Neural progenitor cell (in vitro differentiated cells): ENCODE measurements at regions not wholly inside any gene's neighbourhood (a gene's known extent, or its start where the extent isn't known, plus 50 kb on each side); places are given as distances from the start of the nearest gene placed in this dataset.

Experiments used
- CTCF ChIP-seq: fragments of 200-600 bp; sonication (generic); IDR thresholded peaks from 2 replicates; pipeline ENCODE4 v1.5.1; 2017; ENCODE audit warnings: antibody characterized with exemption, mild to moderate bottlenecking
- EZH2 ChIP-seq: fragments of 200-600 bp; sonication (generic); IDR thresholded peaks from 2 replicates; pipeline ENCODE4 v1.6.1; 2017; ENCODE audit warnings: antibody characterized with exemption, mild to moderate bottlenecking, moderate library complexity
- EZH2phosphoT487 ChIP-seq: fragments of 200-600 bp; sonication (generic); IDR thresholded peaks from 2 replicates; pipeline ENCODE4 v1.6.1; 2017; ENCODE audit warnings: antibody characterized with exemption

- no peak for TF ChIP-seq CTCF
- TF ChIP-seq EZH2: no peak
- TF ChIP-seq EZH2phosphoT487: no peak
These were observed 127.6 kb upstream of the AKIRIN2 start for GRCh38 chr6:87829622-87830121.
